Psoas muscle (tissue), 7 donors: ENCODE measurements at regions not wholly inside any gene's neighbourhood (a gene's known extent, or its start where the extent isn't known, plus 50 kb on each side); places are given as distances from the start of the nearest gene placed in this dataset.
"Not testable (repeated sequence)": the region's sequence is repeated elsewhere in the genome, so short reads cannot be mapped to it uniquely, and the experiment has no call there.

Source experiments
- ATAC-seq, 4 donors: fragments of 200-7000 bp; cut with Tn5 transposase; one replicate each; pipeline ENCODE4 v1.9.1; 2020; ENCODE audit warnings: moderate library complexity in 3 of 4, mild to moderate bottlenecking in 2 of 4
- DNase-seq, 2 donors: peaks; one replicate each; pipeline ENCODE4 v3.0.0-alpha.2; 2020
- H3K27ac ChIP-seq: fragments of 200-600 bp; one replicate; pipeline ENCODE4 v1.8.0; 2022
- H3K27me3 ChIP-seq, 3 donors: fragments of 200-600 bp in 1 of 3; one replicate each; pipeline versions ENCODE4 v1.6.1 to v1.8.0; 2013 to 2022; ENCODE audit warnings: low read length in 2 of 3, mild to moderate bottlenecking in 2 of 3, moderate library complexity in 1 of 3; ENCODE audit not compliant: insufficient read depth in 3 of 3
- H3K36me3 ChIP-seq, 2 donors: fragments of 200-600 bp in 1 of 2; one replicate each; pipeline versions ENCODE4 v1.6.1 to v1.8.0; 2013 to 2022; ENCODE audit warnings: low read depth in 1 of 2, mild to moderate bottlenecking in 1 of 2, moderate library complexity in 1 of 2; ENCODE audit not compliant: insufficient read depth in 1 of 2
- H3K4me1 ChIP-seq: fragments of 200-600 bp; one replicate; pipeline ENCODE4 v1.8.0; 2022
- H3K4me3 ChIP-seq: fragments of 200-600 bp; one replicate; pipeline ENCODE4 v1.8.0; 2022; ENCODE audit warnings: mild to moderate bottlenecking
- H3K9me3 ChIP-seq: fragments of 200-600 bp; one replicate; pipeline ENCODE4 v1.8.0; 2022
- WGBS, 3 donors: extraction: QIAGEN DNeasy Blood & Tissue Kit; methylation state at CpG; one replicate each; pipeline versions ENCODE4 v1.1.6 to v1.1.7; 2013; 5-methylcytosine and 5-hydroxymethylcytosine counted together
- intact Hi-C, 2 donors: fragments of 100-400 bp; cut with DNase I; formaldehyde crosslinking; loops; one replicate each; pipeline versions ENCODE4 v1.11.0 to v1.14.2; 2022
- TF ChIP-seq, protein P1 (sequence below): fragments of 200-600 bp; IDR thresholded peaks from one replicate; pipeline ENCODE4 v1.8.0; 2022; ENCODE audit warnings: antibody characterized with exemption
- donor health status: healthy with polysubstance abuse.
- donor health status: DM: no; HTN: no; CAD: no; lungs with moderate emphysema.
- donor health status: Bipolar disorder and iron deficiency.
- donor health status: healthy.
- donor health status: DM: yes; HTN: yes; CAD: no.
- donor health status: DM: no; HTN: no; CAD: no.
- donor health status: DM: yes; HTN: yes; CAD: no.

DNA sequence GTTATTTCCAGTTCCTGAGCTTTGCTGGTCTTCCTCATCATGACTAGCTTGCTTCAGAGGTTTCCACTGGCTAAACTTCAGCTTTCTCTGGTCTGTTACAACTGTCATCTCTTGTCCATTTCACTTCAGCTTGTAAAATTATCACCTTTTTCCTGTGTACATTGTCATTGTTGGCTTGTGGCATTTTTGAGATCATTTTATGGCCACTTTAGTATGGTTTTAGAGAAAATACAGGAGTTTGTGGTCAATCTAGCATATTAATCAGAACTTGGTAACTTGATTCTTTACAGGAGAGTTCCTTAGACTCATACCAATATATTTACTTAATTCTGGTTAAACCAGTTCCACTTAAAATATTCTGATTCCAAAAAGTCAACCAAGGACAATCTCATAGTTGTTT lies 235.9 kb upstream of the KITLG start:
- TF ChIP-seq, protein P1, sequence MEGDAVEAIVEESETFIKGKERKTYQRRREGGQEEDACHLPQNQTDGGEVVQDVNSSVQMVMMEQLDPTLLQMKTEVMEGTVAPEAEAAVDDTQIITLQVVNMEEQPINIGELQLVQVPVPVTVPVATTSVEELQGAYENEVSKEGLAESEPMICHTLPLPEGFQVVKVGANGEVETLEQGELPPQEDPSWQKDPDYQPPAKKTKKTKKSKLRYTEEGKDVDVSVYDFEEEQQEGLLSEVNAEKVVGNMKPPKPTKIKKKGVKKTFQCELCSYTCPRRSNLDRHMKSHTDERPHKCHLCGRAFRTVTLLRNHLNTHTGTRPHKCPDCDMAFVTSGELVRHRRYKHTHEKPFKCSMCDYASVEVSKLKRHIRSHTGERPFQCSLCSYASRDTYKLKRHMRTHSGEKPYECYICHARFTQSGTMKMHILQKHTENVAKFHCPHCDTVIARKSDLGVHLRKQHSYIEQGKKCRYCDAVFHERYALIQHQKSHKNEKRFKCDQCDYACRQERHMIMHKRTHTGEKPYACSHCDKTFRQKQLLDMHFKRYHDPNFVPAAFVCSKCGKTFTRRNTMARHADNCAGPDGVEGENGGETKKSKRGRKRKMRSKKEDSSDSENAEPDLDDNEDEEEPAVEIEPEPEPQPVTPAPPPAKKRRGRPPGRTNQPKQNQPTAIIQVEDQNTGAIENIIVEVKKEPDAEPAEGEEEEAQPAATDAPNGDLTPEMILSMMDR, result no peak
- ATAC-seq (no peak), DNase-seq (no peak)
- Histone ChIP-seq H3K4me1 (no peaks in the 10 kb centered on the region), H3K27ac (no peak overlapping the region), H3K4me3 (no peak overlapping the region), H3K36me3 (no peaks in the 10 kb centered on the region), H3K27me3 (no peaks in the 10 kb centered on the region), H3K9me3 (no peaks in the 10 kb centered on the region)
- intact Hi-C loops, result no loop called here

DNA sequence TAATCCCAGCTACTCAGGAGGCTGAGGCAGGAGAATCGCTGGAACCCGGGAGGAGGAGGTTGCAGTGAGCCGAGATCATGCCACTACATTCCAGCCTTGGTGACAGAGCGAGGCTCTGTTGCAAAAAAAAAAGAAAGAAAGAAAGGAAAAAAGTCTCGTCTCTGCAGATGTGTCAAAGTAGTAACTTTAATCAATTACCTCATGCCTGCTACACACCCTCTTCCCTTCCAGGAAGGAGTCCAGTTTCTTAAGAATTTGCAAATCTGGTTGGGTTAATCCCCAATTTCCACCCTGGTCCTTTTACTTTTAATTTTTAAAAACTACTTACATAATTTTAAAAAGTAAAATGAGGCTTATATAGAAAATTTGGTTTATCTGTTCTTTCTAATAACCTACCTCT lies 234.5 kb upstream of the KITLG start:
- Histone ChIP-seq H3K36me3 (no peaks in the 10 kb centered on the region), H3K4me1 (no peaks in the 10 kb centered on the region), H3K9me3 (no peaks in the 10 kb centered on the region), H3K27me3 (no peaks in the 10 kb centered on the region), H3K4me3 (no peak overlapping the region), H3K27ac (no peak overlapping the region)
- intact Hi-C loops, result no loop called here
- no peak for ATAC-seq
- TF ChIP-seq, protein P1, result no peak
- WGBS, 3 donors, result 42 to 52% (median 49%) methylated on average over 5 of the region's 5 CpGs
- no peak for DNase-seq

DNA sequence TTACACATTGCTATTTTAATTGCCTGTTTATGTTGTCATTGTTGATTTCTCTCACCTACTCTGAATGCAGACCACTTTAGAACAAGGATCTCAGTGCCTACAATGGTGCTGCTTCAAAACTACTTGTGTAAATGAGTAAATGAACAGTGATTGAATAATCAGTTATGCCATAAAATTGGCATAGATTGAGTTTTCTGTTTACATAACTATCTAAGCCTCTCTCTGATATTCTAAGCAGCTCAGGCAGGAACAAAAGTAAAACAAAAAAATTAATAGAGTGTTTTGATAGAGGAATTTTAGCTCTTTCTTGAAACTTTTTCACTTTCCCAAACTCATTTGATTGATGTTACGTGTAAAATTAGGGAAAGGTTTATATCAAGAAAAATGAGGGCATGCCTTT lies 232.3 kb upstream of the KITLG start:
- H3K4me3 ChIP-seq, result no peak overlapping the region
- 89 to 97% (median 96%) methylated on average over 1 of the region's 1 CpG for WGBS, 3 donors
- no peak overlapping the region for H3K27ac ChIP-seq
- no peak for DNase-seq
- H3K9me3 ChIP-seq, result no peaks in the 10 kb centered on the region
- TF ChIP-seq, protein P1, result no peak
- intact Hi-C loops, result no loop called here
- no peaks in the 10 kb centered on the region for H3K27me3 ChIP-seq
- ATAC-seq, result no peak
- no peaks in the 10 kb centered on the region for H3K4me1 ChIP-seq
- H3K36me3 ChIP-seq, result no peaks in the 10 kb centered on the region

DNA sequence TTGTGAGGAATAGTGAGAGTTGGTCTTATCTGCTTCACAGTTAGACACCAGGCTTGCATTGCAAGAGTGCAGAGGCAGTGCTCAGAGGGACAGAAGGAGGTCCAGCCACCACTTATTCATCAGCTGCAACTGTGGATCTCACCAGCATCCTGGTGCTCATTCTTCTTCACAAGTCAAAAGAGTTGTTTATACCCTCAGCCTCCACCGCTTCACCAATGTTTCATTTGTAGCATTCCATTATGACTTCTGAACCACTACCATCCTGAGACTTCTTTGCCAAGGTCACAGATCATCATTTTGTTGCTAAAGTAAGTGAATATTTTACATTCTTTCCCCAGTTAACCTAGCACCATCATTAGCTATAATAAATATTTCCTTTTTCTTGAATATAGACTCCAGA lies 230.5 kb upstream of the KITLG start:
- Histone ChIP-seq H3K4me3 (no peak overlapping the region), H3K27me3 (no peaks in the 10 kb centered on the region), H3K4me1 (no peaks in the 10 kb centered on the region), H3K9me3 (no peaks in the 10 kb centered on the region), H3K36me3 (no peaks in the 10 kb centered on the region), H3K27ac (no peak overlapping the region)
- TF ChIP-seq, protein P1, result no peak
- 89 to 96% (median 92%) methylated on average over 1 of the region's 1 CpG for WGBS, 3 donors
- intact Hi-C loops, result no loop called here
- ATAC-seq (no peak), DNase-seq (no peak)

DNA sequence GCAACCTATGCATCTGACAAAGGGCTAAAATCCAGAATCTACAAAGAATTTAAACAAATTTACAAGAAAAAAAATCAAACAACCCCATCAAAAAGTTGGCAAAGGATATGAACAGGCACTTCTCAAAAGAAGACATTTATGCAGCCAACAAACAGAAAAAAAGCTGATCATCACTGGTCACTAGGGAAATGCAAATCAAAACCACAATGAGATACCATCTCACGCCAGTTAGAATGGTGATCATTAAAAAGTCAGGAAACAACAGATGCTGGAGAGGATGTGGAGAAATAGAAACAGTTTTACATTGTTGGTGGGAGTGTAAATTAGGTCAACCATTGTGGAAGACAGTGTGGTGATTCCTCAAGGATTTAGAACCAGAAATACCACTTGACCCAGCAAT lies 229.6 kb upstream of the KITLG start:
- H3K36me3 ChIP-seq, H3K27me3 ChIP-seq, H3K4me1 ChIP-seq, intact Hi-C loops, DNase-seq, H3K9me3 ChIP-seq, H3K27ac ChIP-seq, ATAC-seq, H3K4me3 ChIP-seq: not testable (repeated sequence)
- WGBS, 3 donors, result 50 to 73% (median 70%) methylated on average over 1 of the region's 1 CpG
